HepG2 (cell line): ENCODE measurements at regions not wholly inside any gene's neighbourhood (a gene's known extent, or its start where the extent isn't known, plus 50 kb on each side); places are given as distances from the start of the nearest gene placed in this dataset.

Experiments used
- ATAC-seq: fragments of 200-7000 bp; cut with Tn5 transposase; 3 replicates; pipeline ENCODE4 v1.9.1; 2020; ENCODE audit warnings: mild to moderate bottlenecking, moderate library complexity
- BruUV-seq: library from RNA; stranded (reverse); fragments of 400-500 nt; replicated peaks from 2 replicates; lab custom pipeline; 2021; lab: Mats Ljungman, UMichigan
- CTCF ChIA-PET: fragments of 300-600 bp; formaldehyde crosslinking; extraction: SDS; loops from one replicate; lab custom pipeline; 2021; ENCODE audit warnings: low total read pairs, inconsistent platforms, low intra/inter-chr PET ratio; lab: Yijun Ruan, JAX
- POLR2A ChIA-PET: fragments of 350-600 bp; sonication (Branson Sonifier 250); formaldehyde crosslinking; loops from one replicate; lab custom pipeline; 2020; ENCODE audit warnings: antibody characterized with exemption, inconsistent platforms; lab: Yijun Ruan, JAX
- DNase-seq: peaks from one replicate; pipeline ENCODE4 v3.0.0-alpha.2; 2015; ENCODE audit warnings: low spot score
- FAIRE-seq: peaks from 3 replicates; lab custom pipeline; 2011; peaks lifted over from hg19 to GRCh38; lab: Jason Lieb, UNC
- H2AFZ ChIP-seq: one replicate; pipeline ENCODE4 v1.6.1; 2011; ENCODE audit warnings: low read length, inconsistent platforms
- H3K27ac ChIP-seq: fragments of 300-600 bp; 3 replicates; pipeline ENCODE4 v1.8.0; 2011; ENCODE audit warnings: mixed run types, mild to moderate bottlenecking, mixed read lengths, low read length, inconsistent platforms; ENCODE audit not compliant: insufficient read depth; ENCODE audit errors: extremely low read length
- H3K27me3 ChIP-seq, 2 experiments: fragments of 200-600 bp in 1 of 2; 2 replicates in 1 of 2; 3 replicates in 1 of 2; pipeline versions ENCODE4 v1.6.0 to v1.8.0; 2011; ENCODE audit warnings: low read length in 2 of 2, mild to moderate bottlenecking in 2 of 2, moderate library complexity in 2 of 2, inconsistent platforms in 1 of 2; ENCODE audit not compliant: insufficient read depth in 2 of 2, control insufficient read depth in 1 of 2
- H3K36me3 ChIP-seq, 2 experiments: fragments of 200-600 bp in 1 of 2; replicated peaks in 1 of 2; 2 replicates in 1 of 2; 3 replicates in 1 of 2; pipeline versions ENCODE4 v1.5.1 to v1.8.0; 2011; ENCODE audit warnings: low read length in 2 of 2, inconsistent platforms in 1 of 2; ENCODE audit not compliant: insufficient read depth in 2 of 2, control insufficient read depth in 1 of 2
- H3K4me1 ChIP-seq: 2 replicates; pipeline ENCODE4 v1.5.1; 2012; ENCODE audit warnings: low read length, inconsistent platforms; ENCODE audit not compliant: insufficient read depth
- H3K4me2 ChIP-seq: 2 replicates; pipeline ENCODE4 v1.6.0; 2011; ENCODE audit warnings: low read depth, low read length, inconsistent platforms
- H3K4me3 ChIP-seq, 3 experiments: fragments of 200-600 bp in 1 of 3; sonication (generic), shearing (Covaris generic) in 1 of 3; replicated peaks in 1 of 3; 2 replicates each; pipeline ENCODE4 v1.5.1; 2011 to 2016; ENCODE audit warnings: low read length in 3 of 3, inconsistent platforms in 2 of 3, low read depth in 2 of 3, mild to moderate bottlenecking in 2 of 3, control low read depth in 1 of 3, mixed read lengths in 1 of 3; ENCODE audit not compliant: insufficient read depth in 1 of 3
- H3K79me2 ChIP-seq: one replicate; pipeline ENCODE4 v1.6.1; 2011; ENCODE audit warnings: low read length, inconsistent platforms; ENCODE audit not compliant: insufficient read depth
- H3K9ac ChIP-seq: 2 replicates; pipeline ENCODE4 v1.6.0; 2011; ENCODE audit warnings: mild to moderate bottlenecking, low read depth, low read length, inconsistent platforms; ENCODE audit not compliant: insufficient read depth
- H3K9me3 ChIP-seq: 2 replicates; pipeline ENCODE4 v1.5.1; 2012; ENCODE audit warnings: mild to moderate bottlenecking, low read length
- H4K20me1 ChIP-seq: 2 replicates; pipeline ENCODE4 v1.6.0; 2011; ENCODE audit warnings: inconsistent platforms, mild to moderate bottlenecking, low read length, moderate library complexity; ENCODE audit not compliant: insufficient read depth
- AGO2 ChIP-seq: fragments of 200-400 bp; formaldehyde crosslinking; optimal IDR thresholded peaks from 2 replicates; pipeline ENCODE3; 2017; ENCODE audit warnings: mild to moderate bottlenecking, low read depth, low read length, moderate library complexity
- CC2D1A ChIP-seq: sonication (generic); formaldehyde crosslinking; IDR thresholded peaks from 2 replicates; pipeline ENCODE4 v1.8.1; 2023; ENCODE audit warnings: mild to moderate bottlenecking, missing genetic modification reagents
- CSRNP1 ChIP-seq: sonication (generic); formaldehyde crosslinking; IDR thresholded peaks from 2 replicates; pipeline ENCODE4 v1.8.1; 2023; ENCODE audit warnings: mild to moderate bottlenecking, missing genetic modification reagents
- MAZ ChIP-seq, 2 experiments: sonication (generic) in 1 of 2; formaldehyde crosslinking in 1 of 2; IDR thresholded peaks; 2 replicates each; pipeline versions ENCODE4 v1.5.0 to v1.6.1; 2012 to 2020; ENCODE audit warnings: low read depth in 2 of 2, mild to moderate bottlenecking in 2 of 2, borderline replicate concordance in 1 of 2, improper control_type of control experiment in 1 of 2, low read length in 1 of 2, missing genetic modification reagents in 1 of 2, moderate library complexity in 1 of 2
- MIXL1 ChIP-seq: IDR thresholded peaks from 2 replicates; pipeline ENCODE4 v1.6.1; 2016
- NCOR1 ChIP-seq: fragments of 200-600 bp; sonication (generic); IDR thresholded peaks from 2 replicates; pipeline ENCODE4 v1.7.0; 2017; ENCODE audit warnings: antibody characterized with exemption, low read length, borderline replicate concordance
- POLR2AphosphoS2 ChIP-seq: IDR thresholded peaks from 2 replicates; pipeline ENCODE4 v1.6.1; 2011; ENCODE audit warnings: low read depth, low read length, improper control_type of control experiment
- STAG1 ChIP-seq: sonication (generic); formaldehyde crosslinking; IDR thresholded peaks from 2 replicates; pipeline ENCODE4 v1.4.0; 2020; ENCODE audit warnings: missing genetic modification reagents
- THAP11 ChIP-seq: IDR thresholded peaks from 2 replicates; pipeline ENCODE4 v1.6.1; 2016; ENCODE audit warnings: missing biosample characterization, missing genetic modification reagents
- ZBTB1 ChIP-seq: sonication (generic); formaldehyde crosslinking; IDR thresholded peaks from 2 replicates; pipeline ENCODE4 v1.4.0; 2020; ENCODE audit warnings: missing genetic modification reagents, borderline replicate concordance
- ZFAT ChIP-seq: sonication (generic); formaldehyde crosslinking; conservative IDR thresholded peaks from 2 replicates; pipeline ENCODE4 v1.8.1; 2023; ENCODE audit warnings: missing genetic modification reagents, inconsistent platforms
- ZFP41 ChIP-seq: sonication (generic); formaldehyde crosslinking; IDR thresholded peaks from 2 replicates; pipeline ENCODE4 v1.4.0; 2020; ENCODE audit warnings: mild to moderate bottlenecking, missing genetic modification reagents, borderline replicate concordance
- ZNF354B ChIP-seq: sonication (generic); formaldehyde crosslinking; IDR thresholded peaks from 2 replicates; pipeline ENCODE4 v1.8.0; 2022; ENCODE audit warnings: mild to moderate bottlenecking, missing genetic modification reagents
- ZNF512 ChIP-seq: sonication (generic); formaldehyde crosslinking; IDR thresholded peaks from 2 replicates; pipeline ENCODE4 v1.4.0; 2020; ENCODE audit warnings: mild to moderate bottlenecking, missing genetic modification reagents
- ZNF7 ChIP-seq: IDR thresholded peaks from 2 replicates; pipeline ENCODE4 v1.6.1; 2016; ENCODE audit warnings: missing biosample characterization, missing genetic modification reagents
- ZNF709 ChIP-seq: sonication (generic); formaldehyde crosslinking; IDR thresholded peaks from 2 replicates; pipeline ENCODE4 v1.5.0; 2020; ENCODE audit warnings: mild to moderate bottlenecking, missing genetic modification reagents
- ZNF75D ChIP-seq: sonication (generic); formaldehyde crosslinking; IDR thresholded peaks from 2 replicates; pipeline ENCODE4 v1.8.1; 2023; ENCODE audit warnings: missing genetic modification reagents, mild to moderate bottlenecking, borderline replicate concordance
- whole genome bisulfite sequencing: methylation state at CpG from one replicate; pipeline ENCODE4 v1.1.6; 2017; ENCODE audit warnings: low lambda C conversion rate; 5-methylcytosine and 5-hydroxymethylcytosine counted together
- in situ Hi-C: cut with HindIII; loops from 2 replicates; pipeline ENCODE4 v1.10.0; 2017; ENCODE audit warnings: low pct_unique_long_range_greater_than_20kb; ENCODE audit not compliant: extremely low pct_ligation_motif_present
- intact Hi-C: fragments of 100-400 bp; cut with micrococcal nuclease; formaldehyde crosslinking; loops from one replicate; pipeline ENCODE4 v1.10.0; 2022; ENCODE audit not compliant: unreplicated experiment

GRCh38 chr20:39756369-39756768, 794.2 kb downstream of the DHX35 start:
- H3K79me2 ChIP-seq, result no peaks in the 10 kb centered on the region
- DNase-seq (no peak), FAIRE-seq (no peak)
- intact Hi-C loops, result no loop called here
- peaks cover 98% of the 10 kb centered on the region for H3K9me3 ChIP-seq
- no peak overlapping the region for H3K27ac ChIP-seq
- in situ Hi-C loops, result no loop called here
- no peak overlapping the region for H2AFZ ChIP-seq
- H3K27me3 ChIP-seq, result no peaks in the 10 kb centered on the region
- H3K36me3 ChIP-seq, result no peaks in the 10 kb centered on the region
- no TSS peak for BruUV-seq
- H4K20me1 ChIP-seq, result no peaks in the 10 kb centered on the region
- TF ChIP-seq CC2D1A (CRISPR knock-in tag), result no peak
- no peak for TF ChIP-seq STAG1 (CRISPR knock-in tag)
- no peak for TF ChIP-seq THAP11 (CRISPR knock-in tag)
- TF ChIP-seq ZBTB1 (CRISPR knock-in tag), result no peak
- TF ChIP-seq ZFP41 (CRISPR knock-in tag), result no peak
- TF ChIP-seq NCOR1, result no peak
- TF ChIP-seq, all 625 proteins: peak for 0
- POLR2A ChIA-PET, result no interaction called here
- CTCF ChIA-PET, result no interaction called here
- no peak for ATAC-seq
- Histone ChIP-seq H3K4me3 (no peak overlapping the region), H3K4me1 (no peaks in the 10 kb centered on the region), H3K9ac (no peak overlapping the region), H3K4me2 (no peak overlapping the region)
- 0% methylated on average over 1 of the region's 1 CpG for WGBS

GRCh38 chr20:39752262-39752876, 790.2 kb downstream of the DHX35 start:
- no peak for FAIRE-seq
- H3K9me3 ChIP-seq, result peaks cover 95% of the 10 kb centered on the region
- H3K27ac ChIP-seq, result no peak overlapping the region
- no peaks in the 10 kb centered on the region for H3K79me2 ChIP-seq
- intact Hi-C loops (no loop called here), in situ Hi-C loops (no loop called here)
- H4K20me1 ChIP-seq, result no peaks in the 10 kb centered on the region
- DNase-seq, result no peak
- no peak overlapping the region for H3K4me3 ChIP-seq
- no peak overlapping the region for H2AFZ ChIP-seq
- no TSS peak for BruUV-seq
- no peak for TF ChIP-seq ZNF7 (CRISPR knock-in tag)
- TF ChIP-seq POLR2AphosphoS2, result no peak
- no peak for TF ChIP-seq CSRNP1 (CRISPR knock-in tag)
- no peak for TF ChIP-seq ZNF512 (CRISPR knock-in tag)
- no peak for TF ChIP-seq ZNF75D (CRISPR knock-in tag)
- no peak for TF ChIP-seq ZNF709
- no peak for TF ChIP-seq AGO2
- no peak for TF ChIP-seq ZNF354B
- TF ChIP-seq MIXL1, result no peak
- no peak for TF ChIP-seq ZFAT
- no peak for TF ChIP-seq MAZ (IDR thresholded peaks at IDR 0.05; ENCODE audit: borderline replicate concordance, low read depth, low read length)
- no peak for TF ChIP-seq MAZ (CRISPR knock-in tag; IDR thresholded peaks at IDR 0.05; ENCODE audit: low read depth)
- ChIA-PET POLR2A (no interaction called here), CTCF (no interaction called here)
- no peaks in the 10 kb centered on the region for H3K36me3 ChIP-seq
- no peak for ATAC-seq
- no peak overlapping the region for H3K4me2 ChIP-seq
- no peaks in the 10 kb centered on the region for H3K27me3 ChIP-seq
- WGBS, result 0% methylated on average over 4 of the region's 4 CpGs
- no peaks in the 10 kb centered on the region for H3K4me1 ChIP-seq
- no peak overlapping the region for H3K9ac ChIP-seq
